Duodenal mucosa (tissue), 2 donors: ENCODE measurements at regions not wholly inside any gene's neighbourhood (a gene's known extent, or its start where the extent isn't known, plus 50 kb on each side); places are given as distances from the start of the nearest gene placed in this dataset.

Experiments used
- H3K27ac ChIP-seq: one replicate; pipeline ENCODE4 v1.7.0; 2013; ENCODE audit warnings: low read depth, low read length
- H3K27me3 ChIP-seq, 2 donors: one replicate each; pipeline ENCODE4 v1.7.0; 2013; ENCODE audit warnings: low read length in 2 of 2, control low read depth in 1 of 2; ENCODE audit not compliant: insufficient read depth in 2 of 2, control insufficient read depth in 1 of 2
- H3K36me3 ChIP-seq, 2 donors: one replicate each; pipeline ENCODE4 v1.7.0; 2013; ENCODE audit warnings: low read length in 2 of 2, control low read depth in 1 of 2; ENCODE audit not compliant: insufficient read depth in 2 of 2, control insufficient read depth in 1 of 2
- H3K4me1 ChIP-seq, 2 donors: one replicate each; pipeline ENCODE4 v1.7.0; 2013; ENCODE audit warnings: low read length in 2 of 2, control low read depth in 1 of 2; ENCODE audit not compliant: insufficient read depth in 2 of 2, control insufficient read depth in 1 of 2
- H3K4me3 ChIP-seq, 2 donors: one replicate each; pipeline ENCODE4 v1.7.0; 2013; ENCODE audit warnings: low read length in 2 of 2, low read depth in 1 of 2
- H3K9ac ChIP-seq, 2 donors: one replicate each; pipeline ENCODE4 v1.7.0; 2013; ENCODE audit warnings: low read length in 2 of 2, low read depth in 1 of 2
- H3K9me3 ChIP-seq, 2 donors: one replicate each; pipeline ENCODE4 v1.7.0; 2013; ENCODE audit warnings: low read length in 2 of 2, control low read depth in 1 of 2; ENCODE audit not compliant: control insufficient read depth in 1 of 2

DNA sequence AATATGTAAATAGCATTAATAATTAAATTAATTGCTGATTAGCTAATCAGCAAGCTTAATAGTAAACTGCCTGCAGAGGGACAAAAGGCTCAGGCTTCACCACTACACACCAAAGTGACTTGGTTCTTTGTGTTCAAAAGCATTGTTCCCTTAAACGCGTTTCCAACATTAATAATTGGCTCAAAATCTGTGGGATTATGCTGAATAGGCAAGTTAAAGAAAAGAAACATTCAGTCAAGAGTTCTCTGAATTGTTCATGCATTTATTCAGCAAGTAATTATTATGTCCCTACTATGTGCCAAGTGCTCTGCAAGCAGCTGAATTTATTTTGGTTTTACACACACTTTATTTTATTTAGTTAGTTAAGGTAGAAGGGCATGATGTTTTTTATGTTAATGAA is 558.5 kb upstream of the ARRDC4 start:
- no peak overlapping the region for H3K4me3 ChIP-seq

DNA sequence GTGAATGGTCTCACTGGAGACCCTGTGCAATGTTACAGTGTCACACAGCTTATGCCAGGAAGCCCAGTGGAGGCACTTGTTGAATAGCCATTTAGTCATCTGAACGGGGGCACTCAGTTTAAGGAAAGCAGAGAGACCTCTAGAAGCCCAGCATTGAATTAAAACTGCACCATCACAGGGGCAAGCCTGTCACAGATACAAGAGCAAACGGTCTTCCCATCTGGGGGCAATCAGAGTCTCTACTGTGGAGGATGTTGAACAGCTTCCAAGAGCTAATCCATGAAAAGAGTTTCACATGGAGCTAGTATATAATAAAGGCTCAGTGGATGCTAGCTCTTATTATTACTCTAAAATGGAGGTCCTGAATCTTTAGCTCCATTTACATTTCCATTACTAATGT is 553.7 kb upstream of the ARRDC4 start:
- Histone ChIP-seq H3K9ac (no peak overlapping the region), H3K4me1 (no peaks in the 10 kb centered on the region), H3K27ac (no peak overlapping the region), H3K4me3 (no peak overlapping the region), H3K27me3 (no peaks in the 10 kb centered on the region), H3K9me3 (no peaks in the 10 kb centered on the region), H3K36me3 (no peaks in the 10 kb centered on the region)

More for the DNA sequence above, 558.5 kb upstream of the ARRDC4 start:
- no peak overlapping the region for H3K9ac ChIP-seq
- H3K36me3 ChIP-seq: no peaks in the 10 kb centered on the region
- H3K9me3 ChIP-seq: no peaks in the 10 kb centered on the region
- no peaks in the 10 kb centered on the region for H3K27me3 ChIP-seq
- no peaks in the 10 kb centered on the region for H3K4me1 ChIP-seq
- no peak overlapping the region for H3K27ac ChIP-seq

DNA sequence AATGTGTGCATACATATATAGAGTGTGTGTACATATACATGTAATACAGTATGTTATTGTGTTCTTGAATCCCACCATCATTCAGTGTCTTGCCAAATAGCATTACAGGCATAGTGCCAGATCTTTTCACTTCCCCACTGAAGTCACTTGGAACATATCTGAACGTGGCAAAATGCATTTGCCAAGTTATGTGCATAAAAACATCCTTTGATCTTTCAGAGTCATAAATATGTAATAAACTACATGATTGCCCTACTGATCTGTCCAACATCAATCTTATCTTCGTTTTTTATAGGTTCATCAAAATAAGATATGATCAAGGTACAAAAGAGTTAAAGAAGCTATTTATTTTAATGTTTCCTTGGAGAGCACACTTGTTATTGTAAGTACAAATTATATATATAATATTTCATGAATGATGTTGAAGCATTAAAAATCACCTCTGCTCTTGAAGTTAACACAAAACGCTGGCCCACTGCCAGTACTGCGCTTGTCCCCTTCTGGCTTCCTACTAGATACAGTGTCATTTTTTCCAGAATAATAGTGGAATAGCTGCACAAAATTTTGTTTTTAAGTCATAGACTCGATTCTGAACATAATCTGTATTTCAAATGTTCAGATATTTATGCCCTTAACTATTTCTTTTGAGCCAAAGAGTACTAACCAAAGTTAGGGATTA is 549.5 kb upstream of the ARRDC4 start:
- Histone ChIP-seq H3K27ac (no peak overlapping the region), H3K27me3 (no peaks in the 10 kb centered on the region), H3K4me3 (no peak overlapping the region), H3K9me3 (no peaks in the 10 kb centered on the region), H3K9ac (no peak overlapping the region), H3K36me3 (no peaks in the 10 kb centered on the region), H3K4me1 (no peaks in the 10 kb centered on the region)

DNA sequence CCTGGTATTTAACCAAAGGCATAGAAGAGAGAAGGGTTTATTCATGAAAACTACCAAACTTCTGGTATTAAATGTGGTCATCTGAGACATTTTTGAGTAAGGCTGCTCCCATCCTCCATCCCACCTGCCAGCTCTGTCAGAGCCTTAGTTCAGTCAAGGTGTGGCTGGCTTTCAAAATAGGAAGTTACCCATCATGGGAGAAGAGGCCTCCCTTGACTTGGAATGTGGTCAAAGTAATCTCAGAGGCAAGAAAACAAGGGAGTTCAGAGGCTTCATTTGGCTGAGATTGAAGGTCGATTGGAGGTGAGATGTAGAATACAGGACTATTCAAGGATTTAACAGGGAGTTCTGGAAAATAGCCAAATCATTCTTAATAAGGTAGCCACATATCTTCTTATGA is 540.4 kb upstream of the ARRDC4 start:
- no peaks in the 10 kb centered on the region for H3K4me1 ChIP-seq

DNA sequence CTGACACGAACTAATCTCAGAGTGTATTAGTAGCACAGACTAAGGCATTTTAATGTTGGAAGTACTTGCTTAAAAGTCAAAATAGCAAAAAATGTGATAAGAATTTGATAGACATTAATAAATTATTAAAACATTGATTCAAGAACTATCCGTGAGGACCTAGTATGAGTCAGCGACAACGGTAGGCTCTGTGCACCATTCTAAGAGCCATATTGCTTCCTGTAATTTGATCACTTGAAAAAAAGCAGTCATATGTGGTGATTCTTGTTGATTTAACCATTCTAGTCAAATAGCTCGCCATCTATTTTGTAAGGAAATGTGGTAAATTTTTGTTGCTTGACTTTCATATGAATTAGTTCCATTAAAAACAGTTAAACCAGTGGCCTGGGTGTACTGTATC is 534.9 kb upstream of the ARRDC4 start:
- H3K9me3 ChIP-seq: no peaks in the 10 kb centered on the region
- H3K36me3 ChIP-seq: no peaks in the 10 kb centered on the region
- H3K27me3 ChIP-seq: no peaks in the 10 kb centered on the region
- no peak overlapping the region for H3K27ac ChIP-seq
- H3K4me3 ChIP-seq: no peak overlapping the region
- no peak overlapping the region for H3K9ac ChIP-seq
- H3K4me1 ChIP-seq: no peaks in the 10 kb centered on the region

More for the DNA sequence above, 540.4 kb upstream of the ARRDC4 start:
- Histone ChIP-seq H3K27me3 (no peaks in the 10 kb centered on the region), H3K36me3 (no peaks in the 10 kb centered on the region), H3K9me3 (no peaks in the 10 kb centered on the region), H3K9ac (no peak overlapping the region), H3K27ac (no peak overlapping the region), H3K4me3 (no peak overlapping the region)

DNA sequence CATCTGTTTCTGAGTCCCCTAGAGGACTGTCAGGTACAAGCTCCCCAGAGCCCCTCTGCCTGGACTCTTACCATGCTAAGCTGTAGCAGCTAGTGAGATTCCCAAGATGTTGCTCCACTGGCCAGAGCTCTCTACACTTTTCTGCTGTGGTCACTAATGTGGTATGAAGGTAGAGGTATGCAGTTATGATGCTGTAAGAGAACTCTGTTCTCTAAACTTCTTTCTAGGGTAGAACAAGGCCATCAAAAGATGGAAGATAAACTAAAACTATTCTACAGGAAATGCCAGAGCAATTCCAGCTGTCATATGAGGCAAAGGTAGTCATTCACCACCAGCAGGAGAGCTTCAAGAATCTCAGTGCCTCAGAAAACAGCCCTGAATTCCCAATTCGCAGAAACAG is 517.4 kb upstream of the ARRDC4 start:
- H3K27ac ChIP-seq: no peak overlapping the region
- no peak overlapping the region for H3K9ac ChIP-seq
- H3K27me3 ChIP-seq: no peaks in the 10 kb centered on the region
- H3K4me1 ChIP-seq: no peaks in the 10 kb centered on the region
- no peaks in the 10 kb centered on the region for H3K36me3 ChIP-seq
- no peak overlapping the region for H3K4me3 ChIP-seq
- H3K9me3 ChIP-seq: no peaks in the 10 kb centered on the region

DNA sequence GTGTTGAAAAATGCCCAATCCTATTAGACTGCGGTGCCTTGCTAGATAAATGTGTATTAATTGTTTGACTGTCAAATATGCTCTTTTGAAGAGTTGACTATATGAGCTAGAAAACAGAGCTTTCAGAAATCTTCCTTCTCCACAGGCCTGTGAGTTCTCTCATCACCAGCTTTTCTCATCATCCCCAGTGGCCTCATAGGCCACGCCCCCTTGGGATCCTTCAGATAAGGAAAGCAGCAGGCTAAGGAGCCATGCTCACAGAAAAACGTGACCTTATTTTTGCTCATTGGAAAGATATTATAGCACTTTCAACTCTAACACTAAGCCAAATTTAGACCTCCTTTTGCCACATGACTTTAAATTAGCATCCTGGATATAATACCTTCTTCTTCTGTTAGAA is 514.4 kb upstream of the ARRDC4 start:
- Histone ChIP-seq H3K36me3 (no peaks in the 10 kb centered on the region), H3K9me3 (no peaks in the 10 kb centered on the region), H3K27me3 (no peaks in the 10 kb centered on the region), H3K9ac (no peak overlapping the region), H3K4me3 (no peak overlapping the region), H3K27ac (no peak overlapping the region), H3K4me1 (no peaks in the 10 kb centered on the region)

DNA sequence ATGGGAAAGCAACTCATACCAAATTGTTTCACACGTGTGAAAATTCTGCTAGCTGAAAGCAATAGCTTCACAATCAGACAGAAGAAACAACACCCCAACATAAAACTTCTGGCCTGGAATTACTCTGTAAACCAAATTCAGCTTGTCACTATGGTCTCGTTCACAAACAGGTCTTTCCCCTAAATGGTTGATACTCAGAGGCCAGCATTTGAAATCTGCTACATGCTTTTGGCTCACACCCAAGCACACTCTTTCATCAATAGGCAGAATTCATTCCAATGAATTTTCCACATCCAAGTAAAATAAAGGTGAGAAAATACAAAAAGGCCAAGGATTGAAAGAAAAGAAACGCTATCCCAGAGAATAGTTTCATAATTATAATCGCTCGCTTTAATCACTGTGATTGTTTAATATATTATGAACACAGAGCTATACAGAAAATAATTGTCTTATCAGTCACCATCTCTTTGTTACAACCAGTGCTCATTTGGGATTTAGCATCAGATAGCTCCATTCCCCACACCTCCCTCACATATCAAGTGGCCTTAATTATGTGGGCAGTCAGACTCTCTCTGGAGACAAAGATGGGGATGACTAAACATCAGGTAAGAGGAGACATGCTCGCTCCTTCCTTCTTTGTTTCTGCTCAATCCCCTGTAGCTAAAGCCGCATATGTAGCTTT is 503.8 kb upstream of the ARRDC4 start:
- Histone ChIP-seq H3K9me3 (no peaks in the 10 kb centered on the region), H3K27me3 (no peaks in the 10 kb centered on the region), H3K4me3 (no peak overlapping the region), H3K36me3 (no peaks in the 10 kb centered on the region), H3K4me1 (no peaks in the 10 kb centered on the region), H3K27ac (no peak overlapping the region), H3K9ac (no peak overlapping the region)

DNA sequence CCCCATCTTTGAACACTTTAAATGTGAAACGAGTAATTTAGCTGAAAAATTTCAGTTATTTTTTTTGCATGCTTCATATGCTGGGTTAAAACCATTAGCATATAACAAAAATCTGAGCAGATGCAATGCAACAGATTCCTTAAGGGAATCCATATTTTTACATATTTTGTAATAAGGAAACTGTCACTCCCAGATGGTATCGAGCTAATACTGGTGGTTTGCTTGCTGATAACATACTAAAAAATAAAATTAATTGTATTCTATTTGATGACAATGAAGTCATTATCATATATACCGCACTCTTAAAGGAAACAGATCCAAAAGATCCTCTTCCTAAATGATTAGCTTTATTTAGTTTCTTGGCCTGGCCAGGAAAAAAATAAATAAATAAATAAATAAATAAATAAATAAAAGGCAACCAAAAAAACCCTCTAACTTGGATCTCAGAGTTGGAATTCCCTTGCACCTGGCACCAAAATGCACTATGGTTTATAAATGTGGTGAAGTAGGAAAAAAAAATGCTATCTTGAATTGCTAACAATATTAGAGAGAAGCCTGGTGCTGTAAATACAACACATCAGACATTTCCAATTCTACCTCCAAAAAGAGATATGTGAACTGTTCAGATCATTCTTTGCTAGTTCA is 503.2 kb upstream of the ARRDC4 start:
- Histone ChIP-seq H3K27ac (no peak overlapping the region), H3K36me3 (no peaks in the 10 kb centered on the region), H3K4me1 (no peaks in the 10 kb centered on the region), H3K4me3 (no peak overlapping the region), H3K9me3 (no peaks in the 10 kb centered on the region), H3K9ac (no peak overlapping the region), H3K27me3 (no peaks in the 10 kb centered on the region)

DNA sequence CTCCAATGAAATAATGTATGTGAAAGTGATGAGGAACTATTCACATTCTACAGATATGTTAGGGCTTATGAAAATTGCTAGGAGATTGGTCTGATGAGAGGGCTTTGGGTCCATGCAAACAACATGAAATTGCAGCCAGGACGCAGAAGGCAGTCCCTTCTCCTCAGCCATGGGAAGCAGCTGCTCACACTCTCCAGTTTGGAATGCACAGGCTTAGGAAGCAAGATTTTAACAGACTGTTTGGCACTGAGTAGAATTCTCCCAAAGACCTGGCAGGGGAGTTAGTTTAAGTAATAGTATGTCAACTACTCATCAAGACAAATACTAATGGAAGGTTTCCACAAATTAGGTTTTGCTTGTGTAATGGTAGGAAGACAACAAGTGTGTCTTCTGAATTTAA is 500.7 kb upstream of the ARRDC4 start:
- Histone ChIP-seq H3K4me3 (no peak overlapping the region), H3K27me3 (no peaks in the 10 kb centered on the region), H3K9me3 (no peaks in the 10 kb centered on the region), H3K36me3 (no peaks in the 10 kb centered on the region), H3K4me1 (no peaks in the 10 kb centered on the region), H3K9ac (no peak overlapping the region), H3K27ac (no peak overlapping the region)
